ENCODE measurements at regions not wholly inside any gene's neighbourhood (a gene's known extent, or its start where the extent isn't known, plus 50 kb on each side); places are given as distances from the start of the nearest gene placed in this dataset.

- H3F3A ChIP-seq (ENCODE audit: insufficient read depth) = no peaks in the 10 kb centered on the region
- TF ChIP-seq EZH2phosphoT487 (conservative IDR thresholded peaks at IDR 0.05; ENCODE audit: low read length) (no peak), CTCF (IDR thresholded peaks at IDR 0.05; ENCODE audit: insufficient read depth, low read length, poor library complexity, severe bottlenecking) (no peak)
Observed at GRCh38 chr4:66298569-66298968, 628.3 kb upstream of the EPHA5 start.

GRCh38 chr4:66297703-66298102 is 627.4 kb upstream of the EPHA5 start:
- no peak for TF ChIP-seq EZH2phosphoT487 (conservative IDR thresholded peaks at IDR 0.05; ENCODE audit: low read length)
- no peak for TF ChIP-seq CTCF (IDR thresholded peaks at IDR 0.05; ENCODE audit: insufficient read depth, low read length, poor library complexity, severe bottlenecking)
- Histone ChIP-seq H3K36me3 (ENCODE audit: low read length) (no peaks in the 10 kb centered on the region), H3K9me2 (replicated peaks; ENCODE audit: insufficient read depth, low read length) (no peaks in the 10 kb centered on the region), H3F3A (ENCODE audit: insufficient read depth) (no peaks in the 10 kb centered on the region), H4K20me1 (ENCODE audit: low read depth, low read length) (no peaks in the 10 kb centered on the region), H2AFZ (ENCODE audit: low read depth, low read length, severe bottlenecking) (no peak overlapping the region), H3K27ac (ENCODE audit: low read depth, low read length) (no peak overlapping the region), H3K27me3 (ENCODE audit: low read length) (no peaks in the 10 kb centered on the region), H3K79me2 (ENCODE audit: insufficient read depth, low read length) (no peaks in the 10 kb centered on the region), H3K4me3 (ENCODE audit: insufficient read depth, low read length, poor library complexity, severe bottlenecking) (no peak overlapping the region), H3K9me3 (ENCODE audit: insufficient read depth, low read length) (no peaks in the 10 kb centered on the region), H3K4me2 (ENCODE audit: low read depth, low read length, poor library complexity, severe bottlenecking) (no peak overlapping the region), H3K9ac (ENCODE audit: low read length) (no peak overlapping the region)

More at GRCh38 chr4:66298569-66298968, 628.3 kb upstream of the EPHA5 start:
- Histone ChIP-seq H3K27ac (ENCODE audit: low read depth, low read length) (no peak overlapping the region), H3K9ac (ENCODE audit: low read length) (no peak overlapping the region), H3K9me2 (replicated peaks; ENCODE audit: insufficient read depth, low read length) (no peaks in the 10 kb centered on the region), H4K20me1 (ENCODE audit: low read depth, low read length) (no peaks in the 10 kb centered on the region), H3K27me3 (ENCODE audit: low read length) (no peaks in the 10 kb centered on the region), H2AFZ (ENCODE audit: low read depth, low read length, severe bottlenecking) (no peak overlapping the region), H3K79me2 (ENCODE audit: insufficient read depth, low read length) (no peaks in the 10 kb centered on the region), H3K9me3 (ENCODE audit: insufficient read depth, low read length) (no peaks in the 10 kb centered on the region), H3K4me3 (ENCODE audit: insufficient read depth, low read length, poor library complexity, severe bottlenecking) (no peak overlapping the region), H3K4me2 (ENCODE audit: low read depth, low read length, poor library complexity, severe bottlenecking) (no peak overlapping the region), H3K36me3 (ENCODE audit: low read length) (no peaks in the 10 kb centered on the region)

GRCh38 chr4:66294638-66295037 is 624.3 kb upstream of the EPHA5 start:
- Histone ChIP-seq H3K79me2 (ENCODE audit: insufficient read depth, low read length) (no peaks in the 10 kb centered on the region), H3K4me2 (ENCODE audit: low read depth, low read length, poor library complexity, severe bottlenecking) (no peak overlapping the region), H3F3A (ENCODE audit: insufficient read depth) (no peaks in the 10 kb centered on the region), H3K27ac (ENCODE audit: low read depth, low read length) (no peak overlapping the region), H3K36me3 (ENCODE audit: low read length) (no peaks in the 10 kb centered on the region), H4K20me1 (ENCODE audit: low read depth, low read length) (no peaks in the 10 kb centered on the region), H2AFZ (ENCODE audit: low read depth, low read length, severe bottlenecking) (no peak overlapping the region), H3K4me3 (ENCODE audit: insufficient read depth, low read length, poor library complexity, severe bottlenecking) (no peak overlapping the region), H3K9me2 (replicated peaks; ENCODE audit: insufficient read depth, low read length) (no peaks in the 10 kb centered on the region), H3K9ac (ENCODE audit: low read length) (no peak overlapping the region), H3K9me3 (ENCODE audit: insufficient read depth, low read length) (no peaks in the 10 kb centered on the region), H3K27me3 (ENCODE audit: low read length) (no peaks in the 10 kb centered on the region)
- TF ChIP-seq EZH2phosphoT487 (conservative IDR thresholded peaks at IDR 0.05; ENCODE audit: low read length) (no peak), CTCF (IDR thresholded peaks at IDR 0.05; ENCODE audit: insufficient read depth, low read length, poor library complexity, severe bottlenecking) (no peak)

All from SU-DHL-6 (cell line).